ENCODE measurements at regions not wholly inside any gene's neighbourhood (a gene's known extent, or its start where the extent isn't known, plus 50 kb on each side); places are given as distances from the start of the nearest gene placed in this dataset.

DNA sequence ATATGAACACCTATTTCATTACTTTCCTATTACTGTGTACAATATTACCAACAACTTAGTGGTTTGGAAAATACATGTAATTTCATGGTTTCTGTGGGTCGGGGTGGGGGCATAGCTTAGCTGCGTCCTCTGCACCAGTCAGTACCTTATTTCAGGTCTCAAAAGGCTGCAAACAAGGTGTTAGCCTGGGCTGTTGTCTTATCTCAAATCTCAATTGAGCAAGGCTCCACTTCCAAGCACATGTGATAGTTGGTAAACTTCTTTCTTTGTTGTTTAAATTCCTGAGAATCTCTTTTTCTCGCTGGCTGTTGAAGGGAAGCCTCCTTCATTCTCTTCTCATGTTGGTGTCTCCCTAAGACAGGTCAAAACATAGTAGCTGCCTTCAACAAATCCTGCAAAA lies 485.4 kb downstream of the AMY1C start (continued):
- no peak for TF ChIP-seq JUNB (IDR thresholded peaks at IDR 0.05)
- TF ChIP-seq POLR2A (IDR thresholded peaks at IDR 0.05; ENCODE audit: low read depth, low read length) = no peak
- no peak for TF ChIP-seq KAT2A (conservative IDR thresholded peaks at IDR 0.05; ENCODE audit: control insufficient read depth, low read depth, low read length)

GRCh38 chr1:104238991-104239390 lies 489.3 kb downstream of the AMY1C start:
- in situ Hi-C loops (cut with MboI) = no loop called here

More at GRCh38 chr1:104238991-104239390, 489.3 kb downstream of the AMY1C start:
- no peak for ATAC-seq
- WGBS (ENCODE audit: insufficient coverage, insufficient replicate concordance, low lambda C conversion rate, missing lambda C conversion rate) = 29% methylated on average over 2 of the region's 2 CpGs
- no peaks in the 10 kb centered on the region for H3K36me3 ChIP-seq (ENCODE audit: control insufficient read depth in 2 of 2, insufficient read depth in 2 of 2, low read length in 1 of 2)
- intact Hi-C loops (cut with micrococcal nuclease; ENCODE audit: unreplicated experiment) = no loop called here
- POLR2A ChIA-PET = no interaction called here
- CTCF ChIA-PET = no interaction called here
- RAD21 ChIA-PET (ENCODE audit: unreplicated experiment) = no interaction called here
- no peak overlapping the region for H3K4me3 ChIP-seq
- no peak for DNase-seq (ENCODE audit: low read depth, low spot score)
- no peak overlapping the region for H3K4me2 ChIP-seq (ENCODE audit: control insufficient read depth, insufficient read depth)
- H4K20me1 ChIP-seq (ENCODE audit: control insufficient read depth, insufficient read depth) = no peaks in the 10 kb centered on the region
- H3K79me2 ChIP-seq (ENCODE audit: control insufficient read depth, insufficient read depth, low read length) = no peaks in the 10 kb centered on the region
- SMC1A ChIA-PET (ENCODE audit: uncharacterized antibody, unreplicated experiment) = no interaction called here
- no peak for FAIRE-seq
- H2AFZ ChIP-seq (ENCODE audit: control insufficient read depth, low read depth, low read length) = no peak overlapping the region
- H3K9me3 ChIP-seq (replicated peaks; ENCODE audit: control insufficient read depth, insufficient read depth, low read length) = no peaks in the 10 kb centered on the region
- H3K27me3 ChIP-seq (replicated peaks in 1 of 2; ENCODE audit: control insufficient read depth in 2 of 2, insufficient read depth in 2 of 2, low read length in 1 of 2) = no peaks in the 10 kb centered on the region
- H3K27ac ChIP-seq (ENCODE audit: control insufficient read depth, insufficient read depth) = no peak overlapping the region
- no peak overlapping the region for H3K9ac ChIP-seq (ENCODE audit: control insufficient read depth, insufficient read depth, low read length)
- BruUV-seq (replicated peaks) = no TSS peak
- no peaks in the 10 kb centered on the region for H3K4me1 ChIP-seq (ENCODE audit: control insufficient read depth, insufficient read depth, low read length)
- TF ChIP-seq JUNB (IDR thresholded peaks at IDR 0.05) = no peak
- TF ChIP-seq SMAD1 (IDR thresholded peaks at IDR 0.05; ENCODE audit: low read depth, partially characterized antibody) = no peak
- no peak for TF ChIP-seq EGR1 (IDR thresholded peaks at IDR 0.05; ENCODE audit: borderline replicate concordance in 1 of 2, low read depth in 2 of 2, low read length in 2 of 2)
- no peak for TF ChIP-seq NR2C1 (IDR thresholded peaks at IDR 0.05)
- TF ChIP-seq PAX5 (IDR thresholded peaks at IDR 0.05; ENCODE audit: borderline replicate concordance, low read depth, low read length) = no peak
- TF ChIP-seq ZSCAN29 (IDR thresholded peaks at IDR 0.05) = no peak
- TF ChIP-seq ZZZ3 (IDR thresholded peaks at IDR 0.05; ENCODE audit: control insufficient read depth, insufficient read length, low read depth) = no peak
- TF ChIP-seq SMARCA5 (IDR thresholded peaks at IDR 0.05) = no peak
- TF ChIP-seq E2F4 (IDR thresholded peaks at IDR 0.05; ENCODE audit: low read depth, low read length) = no peak
- TF ChIP-seq, protein P1, sequence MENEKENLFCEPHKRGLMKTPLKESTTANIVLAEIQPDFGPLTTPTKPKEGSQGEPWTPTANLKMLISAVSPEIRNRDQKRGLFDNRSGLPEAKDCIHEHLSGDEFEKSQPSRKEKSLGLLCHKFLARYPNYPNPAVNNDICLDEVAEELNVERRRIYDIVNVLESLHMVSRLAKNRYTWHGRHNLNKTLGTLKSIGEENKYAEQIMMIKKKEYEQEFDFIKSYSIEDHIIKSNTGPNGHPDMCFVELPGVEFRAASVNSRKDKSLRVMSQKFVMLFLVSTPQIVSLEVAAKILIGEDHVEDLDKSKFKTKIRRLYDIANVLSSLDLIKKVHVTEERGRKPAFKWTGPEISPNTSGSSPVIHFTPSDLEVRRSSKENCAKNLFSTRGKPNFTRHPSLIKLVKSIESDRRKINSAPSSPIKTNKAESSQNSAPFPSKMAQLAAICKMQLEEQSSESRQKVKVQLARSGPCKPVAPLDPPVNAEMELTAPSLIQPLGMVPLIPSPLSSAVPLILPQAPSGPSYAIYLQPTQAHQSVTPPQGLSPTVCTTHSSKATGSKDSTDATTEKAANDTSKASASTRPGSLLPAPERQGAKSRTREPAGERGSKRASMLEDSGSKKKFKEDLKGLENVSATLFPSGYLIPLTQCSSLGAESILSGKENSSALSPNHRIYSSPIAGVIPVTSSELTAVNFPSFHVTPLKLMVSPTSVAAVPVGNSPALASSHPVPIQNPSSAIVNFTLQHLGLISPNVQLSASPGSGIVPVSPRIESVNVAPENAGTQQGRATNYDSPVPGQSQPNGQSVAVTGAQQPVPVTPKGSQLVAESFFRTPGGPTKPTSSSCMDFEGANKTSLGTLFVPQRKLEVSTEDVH (IDR thresholded peaks at IDR 0.05; ENCODE audit: low read depth, partially characterized antibody) = no peak
- TF ChIP-seq RB1 (IDR thresholded peaks at IDR 0.05; ENCODE audit: borderline replicate concordance) = no peak
- no peak for TF ChIP-seq ZNF384 (IDR thresholded peaks at IDR 0.05; ENCODE audit: borderline replicate concordance, low read depth, low read length)
- TF ChIP-seq, protein P2, sequence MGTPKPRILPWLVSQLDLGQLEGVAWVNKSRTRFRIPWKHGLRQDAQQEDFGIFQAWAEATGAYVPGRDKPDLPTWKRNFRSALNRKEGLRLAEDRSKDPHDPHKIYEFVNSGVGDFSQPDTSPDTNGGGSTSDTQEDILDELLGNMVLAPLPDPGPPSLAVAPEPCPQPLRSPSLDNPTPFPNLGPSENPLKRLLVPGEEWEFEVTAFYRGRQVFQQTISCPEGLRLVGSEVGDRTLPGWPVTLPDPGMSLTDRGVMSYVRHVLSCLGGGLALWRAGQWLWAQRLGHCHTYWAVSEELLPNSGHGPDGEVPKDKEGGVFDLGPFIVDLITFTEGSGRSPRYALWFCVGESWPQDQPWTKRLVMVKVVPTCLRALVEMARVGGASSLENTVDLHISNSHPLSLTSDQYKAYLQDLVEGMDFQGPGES (IDR thresholded peaks at IDR 0.05) = no peak
- TF ChIP-seq, protein P3, sequence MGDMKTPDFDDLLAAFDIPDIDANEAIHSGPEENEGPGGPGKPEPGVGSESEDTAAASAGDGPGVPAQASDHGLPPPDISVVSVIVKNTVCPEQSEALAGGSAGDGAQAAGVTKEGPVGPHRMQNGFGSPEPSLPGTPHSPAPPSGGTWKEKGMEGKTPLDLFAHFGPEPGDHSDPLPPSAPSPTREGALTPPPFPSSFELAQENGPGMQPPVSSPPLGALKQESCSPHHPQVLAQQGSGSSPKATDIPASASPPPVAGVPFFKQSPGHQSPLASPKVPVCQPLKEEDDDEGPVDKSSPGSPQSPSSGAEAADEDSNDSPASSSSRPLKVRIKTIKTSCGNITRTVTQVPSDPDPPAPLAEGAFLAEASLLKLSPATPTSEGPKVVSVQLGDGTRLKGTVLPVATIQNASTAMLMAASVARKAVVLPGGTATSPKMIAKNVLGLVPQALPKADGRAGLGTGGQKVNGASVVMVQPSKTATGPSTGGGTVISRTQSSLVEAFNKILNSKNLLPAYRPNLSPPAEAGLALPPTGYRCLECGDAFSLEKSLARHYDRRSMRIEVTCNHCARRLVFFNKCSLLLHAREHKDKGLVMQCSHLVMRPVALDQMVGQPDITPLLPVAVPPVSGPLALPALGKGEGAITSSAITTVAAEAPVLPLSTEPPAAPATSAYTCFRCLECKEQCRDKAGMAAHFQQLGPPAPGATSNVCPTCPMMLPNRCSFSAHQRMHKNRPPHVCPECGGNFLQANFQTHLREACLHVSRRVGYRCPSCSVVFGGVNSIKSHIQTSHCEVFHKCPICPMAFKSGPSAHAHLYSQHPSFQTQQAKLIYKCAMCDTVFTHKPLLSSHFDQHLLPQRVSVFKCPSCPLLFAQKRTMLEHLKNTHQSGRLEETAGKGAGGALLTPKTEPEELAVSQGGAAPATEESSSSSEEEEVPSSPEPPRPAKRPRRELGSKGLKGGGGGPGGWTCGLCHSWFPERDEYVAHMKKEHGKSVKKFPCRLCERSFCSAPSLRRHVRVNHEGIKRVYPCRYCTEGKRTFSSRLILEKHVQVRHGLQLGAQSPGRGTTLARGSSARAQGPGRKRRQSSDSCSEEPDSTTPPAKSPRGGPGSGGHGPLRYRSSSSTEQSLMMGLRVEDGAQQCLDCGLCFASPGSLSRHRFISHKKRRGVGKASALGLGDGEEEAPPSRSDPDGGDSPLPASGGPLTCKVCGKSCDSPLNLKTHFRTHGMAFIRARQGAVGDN (IDR thresholded peaks at IDR 0.05) = no peak

Data from GM12878 (cell line).